HTR-8/SVneo (cell line): ENCODE measurements at regions not wholly inside any gene's neighbourhood (a gene's known extent, or its start where the extent isn't known, plus 50 kb on each side); places are given as distances from the start of the nearest gene placed in this dataset.

Experiments used
- DNase-seq: peaks from one replicate; pipeline ENCODE4 v3.0.0; 2011; ENCODE audit warnings: low spot score, mixed read lengths; ENCODE audit not compliant: insufficient read length
- FAIRE-seq: peaks from 2 replicates; lab custom pipeline; 2011; peaks lifted over from hg19 to GRCh38; lab: Jason Lieb, UNC

GRCh38 chr14:98997526-98998205 is 274.3 kb downstream of the BCL11B start:
- no peak for FAIRE-seq

GRCh38 chr14:98999345-98999744 is 272.7 kb downstream of the BCL11B start:
- FAIRE-seq = no peak
- DNase-seq = no peak

More at GRCh38 chr14:98997526-98998205, 274.3 kb downstream of the BCL11B start:
- DNase-seq = no peak

GRCh38 chr14:98999901-99000300 is 272.1 kb downstream of the BCL11B start:
- no peak for DNase-seq
- FAIRE-seq = no peak

- FAIRE-seq = no peak
- no peak for DNase-seq
Observed at GRCh38 chr14:99001241-99001640, 270.8 kb downstream of the BCL11B start.

GRCh38 chr14:99003646-99004045 is 268.4 kb downstream of the BCL11B start:
- DNase-seq = no peak
- FAIRE-seq = no peak

- DNase-seq = no peak
- no peak for FAIRE-seq
Observed at GRCh38 chr14:99004112-99004511, 267.9 kb downstream of the BCL11B start.

- no peak for FAIRE-seq
- DNase-seq = no peak
Observed at GRCh38 chr14:99006276-99006675, 265.7 kb downstream of the BCL11B start.

GRCh38 chr14:99007795-99008194 is 264.2 kb downstream of the BCL11B start:
- DNase-seq (no peak), FAIRE-seq (peak; percentile 79)

GRCh38 chr14:99009871-99010270 is 262.1 kb downstream of the BCL11B start:
- FAIRE-seq (no peak), DNase-seq (no peak)

GRCh38 chr14:99011385-99011784 is 260.6 kb downstream of the BCL11B start:
- FAIRE-seq (no peak), DNase-seq (no peak)

- FAIRE-seq (no peak), DNase-seq (no peak)
Observed at GRCh38 chr14:99012703-99013102, 259.3 kb downstream of the BCL11B start.

GRCh38 chr14:99015833-99016232 is 256.2 kb downstream of the BCL11B start:
- FAIRE-seq (no peak), DNase-seq (no peak)

GRCh38 chr14:99023371-99023770 is 248.6 kb downstream of the BCL11B start:
- FAIRE-seq = no peak
- DNase-seq = no peak

GRCh38 chr14:99024926-99025325 is 247.1 kb downstream of the BCL11B start:
- FAIRE-seq (no peak), DNase-seq (no peak)

- FAIRE-seq (no peak), DNase-seq (no peak)
Observed at GRCh38 chr14:99025418-99025817, 246.6 kb downstream of the BCL11B start.

- FAIRE-seq = no peak
- DNase-seq = no peak
Observed at GRCh38 chr14:99026471-99026870, 245.5 kb downstream of the BCL11B start.

- DNase-seq = no peak
- FAIRE-seq = no peak
Observed at GRCh38 chr14:99028041-99028440, 244.0 kb downstream of the BCL11B start.

- FAIRE-seq = no peak
- DNase-seq = no peak
Observed at GRCh38 chr14:99028521-99028920, 243.5 kb downstream of the BCL11B start.

GRCh38 chr14:99029145-99029915 is 242.7 kb downstream of the BCL11B start:
- no peak for DNase-seq
- FAIRE-seq = no peak

GRCh38 chr14:99029916-99030305 is 242.1 kb downstream of the BCL11B start:
- no peak for DNase-seq
- FAIRE-seq = no peak

GRCh38 chr14:99030454-99030853 is 241.5 kb downstream of the BCL11B start:
- no peak for DNase-seq
- no peak for FAIRE-seq

- DNase-seq (no peak), FAIRE-seq (no peak)
Observed at GRCh38 chr14:99032759-99033158, 239.2 kb downstream of the BCL11B start.
